22Rv1 (cell line): ENCODE measurements at regions not wholly inside any gene's neighbourhood (a gene's known extent, or its start where the extent isn't known, plus 50 kb on each side); places are given as distances from the start of the nearest gene placed in this dataset.
"Not testable (repeated sequence)": the region's sequence is repeated elsewhere in the genome, so short reads cannot be mapped to it uniquely, and the experiment has no call there.

Experiments used
- H3K27ac ChIP-seq: fragments of 450-650 bp; 2 replicates; pipeline ENCODE4 v1.5.1; 2017
- CTCF ChIP-seq: fragments of 450-650 bp; IDR thresholded peaks from 2 replicates; pipeline ENCODE4 v1.5.1; 2017; ENCODE audit warnings: mild to moderate bottlenecking
- ZFX ChIP-seq: fragments of 450-650 bp; IDR thresholded peaks from 2 replicates; pipeline ENCODE4 v1.6.1; 2017; ENCODE audit warnings: antibody characterized with exemption, borderline replicate concordance

- no peak overlapping the region for H3K27ac ChIP-seq
- no peak for TF ChIP-seq CTCF
- TF ChIP-seq ZFX: no peak
Observed at GRCh38 chr15:98286831-98287230, 326.3 kb downstream of the ARRDC4 start.

- no peak overlapping the region for H3K27ac ChIP-seq
- no peak for TF ChIP-seq CTCF
Observed at GRCh38 chr15:98288091-98288590, 327.6 kb downstream of the ARRDC4 start.

- no peak overlapping the region for H3K27ac ChIP-seq
- TF ChIP-seq ZFX (no peak), CTCF (no peak)
Observed at GRCh38 chr15:98289747-98290146, 329.2 kb downstream of the ARRDC4 start.

GRCh38 chr15:98292442-98293240, 332.1 kb downstream of the ARRDC4 start:
- TF ChIP-seq ZFX (no peak), CTCF (peak; percentile 91)
- H3K27ac ChIP-seq: no peak overlapping the region

- TF ChIP-seq CTCF (no peak), ZFX (no peak)
Observed at GRCh38 chr15:98294126-98294525, 333.6 kb downstream of the ARRDC4 start.

GRCh38 chr15:98295101-98295759, 334.7 kb downstream of the ARRDC4 start:
- not testable (repeated sequence) for H3K27ac ChIP-seq
- TF ChIP-seq CTCF: peak; percentile 66

More at GRCh38 chr15:98294126-98294525, 333.6 kb downstream of the ARRDC4 start:
- no peak overlapping the region for H3K27ac ChIP-seq

- no peak overlapping the region for H3K27ac ChIP-seq
- TF ChIP-seq CTCF: no peak
- TF ChIP-seq ZFX: no peak
Observed at GRCh38 chr15:98296653-98297052, 336.1 kb downstream of the ARRDC4 start.
